BJ (cell line): ENCODE measurements at regions not wholly inside any gene's neighbourhood (a gene's known extent, or its start where the extent isn't known, plus 50 kb on each side); places are given as distances from the start of the nearest gene placed in this dataset. TPM values are rescaled to one million over a fixed set of nuclear protein-coding genes. Genes with fewer than 3 reads are reported as not detected.

Experiments
- CTCF ChIA-PET: fragments of 350-600 bp; formaldehyde crosslinking; extraction: SDS; loops from one replicate; lab custom pipeline; 2021; ENCODE audit warnings: antibody characterized with exemption, inconsistent platforms; lab: Yijun Ruan, JAX
- POLR2A ChIA-PET: fragments of 300-600 bp; sonication (Branson Sonifier 250); formaldehyde crosslinking; extraction: SDS; loops from one replicate; lab custom pipeline; 2021; ENCODE audit warnings: antibody characterized with exemption; lab: Charles Lee
- DNase-seq: peaks from one replicate; pipeline ENCODE4 v3.0.0-alpha.2; 2011; ENCODE audit warnings: low read depth
- H3K27me3 ChIP-seq: 2 replicates; pipeline ENCODE4 v1.6.0; 2011; ENCODE audit warnings: low read length; ENCODE audit not compliant: control insufficient read depth, insufficient read depth
- H3K36me3 ChIP-seq: 2 replicates; pipeline ENCODE4 v1.5.1; 2011; ENCODE audit warnings: low read length; ENCODE audit not compliant: control insufficient read depth, insufficient read depth
- H3K4me3 ChIP-seq: 2 replicates; pipeline ENCODE4 v1.5.1; 2011; ENCODE audit warnings: low read depth, mild to moderate bottlenecking, control low read depth, low read length
- CTCF ChIP-seq: IDR thresholded peaks from 2 replicates; pipeline ENCODE4 v1.5.1; 2011; ENCODE audit warnings: low read depth, mild to moderate bottlenecking, control low read depth, inconsistent platforms, low read length, moderate library complexity; ENCODE audit not compliant: insufficient read depth
- small RNA-seq: library from RNA; depleted of rRNA; stranded (forward); fragments of <200 nt; gene quantifications from one replicate; pipeline ENCODE3, GENCODE V24; 2012; ENCODE audit warnings: low replicate concordance, low read depth; ENCODE audit not compliant: insufficient read length

- ChIA-PET POLR2A (no interaction called here), CTCF (no interaction called here)
- H3K27me3 ChIP-seq, result no peaks in the 10 kb centered on the region
- H3K4me3 ChIP-seq, result no peak overlapping the region
- H3K36me3 ChIP-seq, result no peaks in the 10 kb centered on the region
- TF ChIP-seq CTCF, result no peak
- DNase-seq, result no peak
Measured at GRCh38 chr12:40632171-40632570, 60.1 kb upstream of the CNTN1 start.

GRCh38 chr12:40632933-40633332 lies 59.3 kb upstream of the CNTN1 start:
- POLR2A ChIA-PET, result no interaction called here
- H3K36me3 ChIP-seq, result no peaks in the 10 kb centered on the region
- TF ChIP-seq CTCF, result no peak
- H3K27me3 ChIP-seq, result no peaks in the 10 kb centered on the region
- CTCF ChIA-PET, result no interaction called here
- no peak for DNase-seq
- H3K4me3 ChIP-seq, result no peak overlapping the region

GRCh38 chr12:40634517-40635131 lies 57.6 kb upstream of the CNTN1 start:
- no peak for TF ChIP-seq CTCF
- POLR2A ChIA-PET, result no interaction called here
- Histone ChIP-seq H3K36me3 (no peaks in the 10 kb centered on the region), H3K27me3 (no peaks in the 10 kb centered on the region), H3K4me3 (no peak overlapping the region)
- CTCF ChIA-PET, result interaction anchor here (1.3 kb wide), 1 partner anchor 13 kb away, joined by 3 read pairs; no protein-coding TSS in a partner anchor
- DNase-seq, result no peak

GRCh38 chr12:40635141-40635731 lies 57.0 kb upstream of the CNTN1 start:
- Histone ChIP-seq H3K27me3 (no peaks in the 10 kb centered on the region), H3K4me3 (no peak overlapping the region), H3K36me3 (no peaks in the 10 kb centered on the region)
- no peak for TF ChIP-seq CTCF
- no peak for DNase-seq
- POLR2A ChIA-PET, result no interaction called here
- CTCF ChIA-PET, result no interaction called here

Small RNAs in the stretch of these regions (small RNA-seq; reads per million reads assigned to genes)
- gene RNU6-713P, result not detected
